PC-3 (cell line): ENCODE measurements at regions not wholly inside any gene's neighbourhood (a gene's known extent, or its start where the extent isn't known, plus 50 kb on each side); places are given as distances from the start of the nearest gene placed in this dataset.

Experiments used
- ATAC-seq: fragments of 200-7000 bp; cut with Tn5 transposase; 2 replicates; pipeline ENCODE4 v1.9.1; 2020; ENCODE audit warnings: mild to moderate bottlenecking, moderate library complexity
- BruUV-seq: library from RNA; stranded (reverse); fragments of 400-500 nt; replicated peaks from 2 replicates; lab custom pipeline; 2021; lab: Mats Ljungman, UMichigan
- CTCF ChIA-PET: fragments of 300-600 bp; sonication (Branson Sonifier 250); formaldehyde crosslinking; loops from one replicate; lab custom pipeline; 2022; ENCODE audit warnings: antibody characterized with exemption; lab: Charles Lee
- POLR2A ChIA-PET: fragments of 300-600 bp; sonication (Branson Sonifier 250); formaldehyde crosslinking; loops from one replicate; lab custom pipeline; 2022; ENCODE audit warnings: antibody characterized with exemption; ENCODE audit not compliant: unreplicated experiment; lab: Charles Lee
- DNase-seq: peaks from one replicate; pipeline ENCODE4 v3.0.0-alpha.2; 2015
- H2AFZ ChIP-seq: fragments of 300-600 bp; sonication (generic); 2 replicates; pipeline ENCODE4 v1.6.0; 2016; ENCODE audit warnings: antibody characterized with exemption, low read length
- H3F3A ChIP-seq: fragments of 300-600 bp; sonication (generic); one replicate; pipeline ENCODE4 v1.6.0; 2017; ENCODE audit warnings: antibody characterized with exemption, low read length, control low read depth, mild to moderate bottlenecking; ENCODE audit not compliant: unreplicated experiment
- H3K27ac ChIP-seq: fragments of 300-600 bp; sonication (generic); 2 replicates; pipeline ENCODE4 v1.5.1; 2016; ENCODE audit warnings: mild to moderate bottlenecking, low read length
- H3K27me3 ChIP-seq: fragments of 300-600 bp; sonication (generic); 2 replicates; pipeline ENCODE4 v1.6.1; 2016; ENCODE audit warnings: low read length, mixed read lengths
- H3K36me3 ChIP-seq: fragments of 300-600 bp; sonication (generic); 2 replicates; pipeline ENCODE4 v1.6.1; 2016; ENCODE audit warnings: low read depth, mixed run types, low read length, mixed read lengths
- H3K4me1 ChIP-seq: fragments of 300-600 bp; sonication (generic); 2 replicates; pipeline ENCODE4 v1.5.1; 2016; ENCODE audit warnings: low read length; ENCODE audit not compliant: insufficient read depth
- H3K4me2 ChIP-seq: fragments of 300-600 bp; sonication (generic); 2 replicates; pipeline ENCODE4 v1.6.0; 2016; ENCODE audit warnings: low read length
- H3K4me3 ChIP-seq: fragments of 300-600 bp; sonication (generic); 2 replicates; pipeline ENCODE4 v1.5.1; 2016; ENCODE audit warnings: mild to moderate bottlenecking, low read length, mixed read lengths
- H3K79me2 ChIP-seq: fragments of 300-600 bp; sonication (generic); 2 replicates; pipeline ENCODE4 v1.6.1; 2017; ENCODE audit warnings: low read length, mixed read lengths
- H3K9ac ChIP-seq: fragments of 300-600 bp; sonication (generic); 2 replicates; pipeline ENCODE4 v1.6.0; 2016; ENCODE audit warnings: mild to moderate bottlenecking, low read length
- H3K9me2 ChIP-seq: fragments of 300-600 bp; sonication (generic); replicated peaks from 2 replicates; pipeline ENCODE4 v1.6.1; 2016; ENCODE audit warnings: mixed run types, low read length, mixed read lengths
- H3K9me3 ChIP-seq: fragments of 300-600 bp; sonication (generic); 2 replicates; pipeline ENCODE4 v1.6.1; 2016; ENCODE audit warnings: low read length, mixed read lengths
- H4K20me1 ChIP-seq: fragments of 300-600 bp; sonication (generic); 2 replicates; pipeline ENCODE4 v1.6.1; 2016; ENCODE audit warnings: low read length, mixed read lengths
- EZH2 ChIP-seq: fragments of 300-600 bp; sonication (generic); IDR thresholded peaks from one replicate; pipeline ENCODE4 v1.6.1; 2017; ENCODE audit warnings: antibody characterized with exemption, mild to moderate bottlenecking, low read length; ENCODE audit not compliant: unreplicated experiment
- EZH2phosphoT487 ChIP-seq: fragments of 300-600 bp; sonication (generic); IDR thresholded peaks from 2 replicates; pipeline ENCODE4 v1.6.1; 2018; ENCODE audit warnings: mild to moderate bottlenecking, antibody characterized with exemption, low read length, borderline replicate concordance
- intact Hi-C: fragments of 100-400 bp; cut with micrococcal nuclease; formaldehyde crosslinking; loops from 2 replicates; pipeline ENCODE4 v1.9.0; 2023
- TF ChIP-seq, protein P1 (sequence below): fragments of 300-600 bp; sonication (generic); conservative IDR thresholded peaks from 2 replicates; pipeline ENCODE4 v1.5.1; 2017; ENCODE audit warnings: antibody characterized with exemption, low read depth, mild to moderate bottlenecking, low read length

DNA sequence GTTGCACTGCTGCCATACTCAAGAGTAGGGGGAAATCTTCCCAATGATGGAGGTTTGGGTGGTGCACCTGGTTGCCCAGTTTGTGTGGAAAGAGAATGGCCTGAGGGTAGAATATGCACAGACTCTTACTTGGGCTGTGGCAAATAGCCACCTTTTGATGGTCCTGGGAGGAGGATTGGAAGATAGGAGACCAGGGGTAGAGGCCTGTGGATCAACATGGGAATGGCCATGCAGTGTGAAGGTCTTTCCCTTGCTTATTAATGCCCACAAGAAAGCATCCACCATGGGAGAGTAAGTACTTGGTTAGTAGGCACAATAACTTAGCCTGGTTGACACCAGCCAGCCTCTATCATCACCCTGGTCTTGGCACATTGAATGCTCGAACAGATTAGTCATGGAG lies 156.8 kb upstream of the LEF1 start:
- H3F3A ChIP-seq, result no peaks in the 10 kb centered on the region
- no peaks in the 10 kb centered on the region for H3K36me3 ChIP-seq
- CTCF ChIA-PET, result no interaction called here
- no peak overlapping the region for H3K4me2 ChIP-seq
- ATAC-seq (no peak), DNase-seq (no peak)
- H3K9me3 ChIP-seq, result no peaks in the 10 kb centered on the region
- H3K27me3 ChIP-seq, result no peaks in the 10 kb centered on the region
- H3K9me2 ChIP-seq, result no peaks in the 10 kb centered on the region
- H3K27ac ChIP-seq, result no peak overlapping the region
- no TSS peak for BruUV-seq
- H3K4me1 ChIP-seq, result no peaks in the 10 kb centered on the region
- POLR2A ChIA-PET, result no interaction called here
- TF ChIP-seq, protein P1, sequence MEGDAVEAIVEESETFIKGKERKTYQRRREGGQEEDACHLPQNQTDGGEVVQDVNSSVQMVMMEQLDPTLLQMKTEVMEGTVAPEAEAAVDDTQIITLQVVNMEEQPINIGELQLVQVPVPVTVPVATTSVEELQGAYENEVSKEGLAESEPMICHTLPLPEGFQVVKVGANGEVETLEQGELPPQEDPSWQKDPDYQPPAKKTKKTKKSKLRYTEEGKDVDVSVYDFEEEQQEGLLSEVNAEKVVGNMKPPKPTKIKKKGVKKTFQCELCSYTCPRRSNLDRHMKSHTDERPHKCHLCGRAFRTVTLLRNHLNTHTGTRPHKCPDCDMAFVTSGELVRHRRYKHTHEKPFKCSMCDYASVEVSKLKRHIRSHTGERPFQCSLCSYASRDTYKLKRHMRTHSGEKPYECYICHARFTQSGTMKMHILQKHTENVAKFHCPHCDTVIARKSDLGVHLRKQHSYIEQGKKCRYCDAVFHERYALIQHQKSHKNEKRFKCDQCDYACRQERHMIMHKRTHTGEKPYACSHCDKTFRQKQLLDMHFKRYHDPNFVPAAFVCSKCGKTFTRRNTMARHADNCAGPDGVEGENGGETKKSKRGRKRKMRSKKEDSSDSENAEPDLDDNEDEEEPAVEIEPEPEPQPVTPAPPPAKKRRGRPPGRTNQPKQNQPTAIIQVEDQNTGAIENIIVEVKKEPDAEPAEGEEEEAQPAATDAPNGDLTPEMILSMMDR, result no peak
- no peak for TF ChIP-seq EZH2phosphoT487
- TF ChIP-seq EZH2, result no peak
- no peak overlapping the region for H3K4me3 ChIP-seq
- H3K9ac ChIP-seq, result no peak overlapping the region
- intact Hi-C loops, result no loop called here
- H3K79me2 ChIP-seq, result no peaks in the 10 kb centered on the region
- H4K20me1 ChIP-seq, result no peaks in the 10 kb centered on the region
- H2AFZ ChIP-seq, result no peak overlapping the region

DNA sequence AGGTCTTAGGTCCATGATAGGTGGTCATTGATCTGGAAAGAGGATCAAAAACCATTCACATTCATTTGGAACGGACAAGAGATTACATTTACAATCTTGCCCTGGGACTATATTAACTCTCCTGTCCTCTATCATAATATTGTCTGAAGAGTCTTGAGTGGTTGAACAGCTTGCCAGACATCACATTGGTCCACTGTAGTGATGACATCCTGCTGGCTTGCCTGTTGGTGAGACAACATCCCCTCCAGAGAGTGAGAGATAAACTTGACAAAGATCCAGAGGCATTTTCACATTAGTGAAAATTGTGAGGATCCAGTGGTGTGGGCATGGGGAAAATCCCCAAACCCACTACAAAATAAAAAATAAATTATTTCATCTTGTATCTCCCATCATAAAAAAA lies 155.7 kb upstream of the LEF1 start:
- no peaks in the 10 kb centered on the region for H3K9me3 ChIP-seq
- H4K20me1 ChIP-seq, result no peaks in the 10 kb centered on the region
- no peak overlapping the region for H2AFZ ChIP-seq
- H3K36me3 ChIP-seq, result no peaks in the 10 kb centered on the region
- H3K4me2 ChIP-seq, result no peak overlapping the region
- intact Hi-C loops, result no loop called here
- CTCF ChIA-PET, result no interaction called here
- ATAC-seq, result no peak
- no peak for TF ChIP-seq EZH2
- TF ChIP-seq EZH2phosphoT487, result no peak
- TF ChIP-seq, protein P1, result no peak
- H3K27ac ChIP-seq, result no peak overlapping the region
- POLR2A ChIA-PET, result no interaction called here
- BruUV-seq, result no TSS peak
- H3K79me2 ChIP-seq, result no peaks in the 10 kb centered on the region
- H3K9me2 ChIP-seq, result no peaks in the 10 kb centered on the region
- no peak overlapping the region for H3K9ac ChIP-seq
- H3K4me3 ChIP-seq, result no peak overlapping the region
- H3K27me3 ChIP-seq, result no peaks in the 10 kb centered on the region
- H3F3A ChIP-seq, result no peaks in the 10 kb centered on the region
- no peak for DNase-seq
- H3K4me1 ChIP-seq, result no peaks in the 10 kb centered on the region

DNA sequence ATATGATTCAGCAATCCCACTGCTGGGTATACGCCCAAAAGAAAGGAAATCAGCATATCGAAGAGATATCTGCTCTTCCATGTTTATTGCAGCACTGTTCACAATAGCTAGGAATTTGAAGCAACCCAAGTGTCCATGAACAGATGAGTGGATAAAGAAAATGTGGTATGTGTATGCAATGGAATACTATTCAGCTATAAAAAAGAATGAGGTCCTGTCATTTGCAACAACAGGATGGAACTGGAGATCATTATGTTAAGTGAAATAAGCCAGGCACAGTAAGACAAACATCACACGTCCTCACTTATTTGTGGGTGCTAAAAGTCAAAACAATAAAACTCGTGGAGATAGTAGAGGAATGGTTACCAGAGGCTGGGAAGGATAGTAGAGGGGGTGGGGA lies 153.8 kb upstream of the LEF1 start:
- Histone ChIP-seq H3K36me3 (no peaks in the 10 kb centered on the region), H2AFZ (no peak overlapping the region), H3K79me2 (no peaks in the 10 kb centered on the region), H3K9me3 (no peaks in the 10 kb centered on the region), H3F3A (no peaks in the 10 kb centered on the region), H4K20me1 (no peaks in the 10 kb centered on the region), H3K27me3 (no peaks in the 10 kb centered on the region), H3K4me1 (no peaks in the 10 kb centered on the region), H3K4me3 (no peak overlapping the region), H3K4me2 (no peak overlapping the region), H3K27ac (no peak overlapping the region), H3K9me2 (no peaks in the 10 kb centered on the region), H3K9ac (no peak overlapping the region)
- intact Hi-C loops, result no loop called here
- ChIA-PET CTCF (no interaction called here), POLR2A (no interaction called here)
- TF ChIP-seq, protein P1, result no peak
- no peak for TF ChIP-seq EZH2
- TF ChIP-seq EZH2phosphoT487, result no peak
- no TSS peak for BruUV-seq
- DNase-seq (no peak), ATAC-seq (no peak)
